ENCODE measurements at regions not wholly inside any gene's neighbourhood (a gene's known extent, or its start where the extent isn't known, plus 50 kb on each side); places are given as distances from the start of the nearest gene placed in this dataset.

DNA sequence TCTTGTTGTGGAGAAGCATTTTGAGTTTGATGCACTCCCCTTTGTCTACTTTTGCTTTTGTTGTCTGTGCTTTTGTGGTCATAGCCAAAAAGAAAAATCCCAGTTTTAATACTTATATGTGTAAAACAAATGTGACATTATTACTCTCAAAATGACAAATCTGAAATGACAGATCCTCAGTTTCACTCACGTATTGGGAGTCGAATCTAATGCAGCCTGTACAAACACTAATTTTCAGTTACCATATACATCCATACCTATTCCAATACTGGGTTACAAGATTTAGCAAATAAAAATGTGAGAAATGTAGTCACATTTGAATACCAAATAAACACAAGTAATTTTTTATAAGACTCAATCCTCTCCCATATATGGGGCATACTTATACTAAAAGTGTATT is 148.2 kb upstream of the ZNF516 start:
- H3K9me3 ChIP-seq, result no peaks in the 10 kb centered on the region
- no peaks in the 10 kb centered on the region for H3K4me1 ChIP-seq
- TF ChIP-seq, protein P1, sequence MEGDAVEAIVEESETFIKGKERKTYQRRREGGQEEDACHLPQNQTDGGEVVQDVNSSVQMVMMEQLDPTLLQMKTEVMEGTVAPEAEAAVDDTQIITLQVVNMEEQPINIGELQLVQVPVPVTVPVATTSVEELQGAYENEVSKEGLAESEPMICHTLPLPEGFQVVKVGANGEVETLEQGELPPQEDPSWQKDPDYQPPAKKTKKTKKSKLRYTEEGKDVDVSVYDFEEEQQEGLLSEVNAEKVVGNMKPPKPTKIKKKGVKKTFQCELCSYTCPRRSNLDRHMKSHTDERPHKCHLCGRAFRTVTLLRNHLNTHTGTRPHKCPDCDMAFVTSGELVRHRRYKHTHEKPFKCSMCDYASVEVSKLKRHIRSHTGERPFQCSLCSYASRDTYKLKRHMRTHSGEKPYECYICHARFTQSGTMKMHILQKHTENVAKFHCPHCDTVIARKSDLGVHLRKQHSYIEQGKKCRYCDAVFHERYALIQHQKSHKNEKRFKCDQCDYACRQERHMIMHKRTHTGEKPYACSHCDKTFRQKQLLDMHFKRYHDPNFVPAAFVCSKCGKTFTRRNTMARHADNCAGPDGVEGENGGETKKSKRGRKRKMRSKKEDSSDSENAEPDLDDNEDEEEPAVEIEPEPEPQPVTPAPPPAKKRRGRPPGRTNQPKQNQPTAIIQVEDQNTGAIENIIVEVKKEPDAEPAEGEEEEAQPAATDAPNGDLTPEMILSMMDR (IDR thresholded peaks at IDR 0.05), result no peak
- TF ChIP-seq EP300 (IDR thresholded peaks at IDR 0.05; ENCODE audit: low read depth), result no peak
- TF ChIP-seq POLR2A (IDR thresholded peaks at IDR 0.05), result no peak
- TF ChIP-seq POLR2AphosphoS5 (IDR thresholded peaks at IDR 0.05), result no peak
- H3K27ac ChIP-seq, result no peak overlapping the region
- intact Hi-C loops (cut with DNase I; ENCODE audit: low total_unique reads) (no loop called here), in situ Hi-C loops (cut with MboI; ENCODE audit: low pct_ligation_motif_present in 1 of 4, low pct_unique_long_range_greater_than_20kb in 1 of 4, low sequenced_read_pairs in 3 of 4) (no loop called here)
- WGBS, 2 donors (ENCODE audit: low coverage in 1 of 2), result 84 to 86% methylated on average over 2 of the region's 2 CpGs
- no peak for DNase-seq
- no peaks in the 10 kb centered on the region for H3K27me3 ChIP-seq
- H3K36me3 ChIP-seq, result no peaks in the 10 kb centered on the region
- H3K4me3 ChIP-seq, result no peak overlapping the region

DNA sequence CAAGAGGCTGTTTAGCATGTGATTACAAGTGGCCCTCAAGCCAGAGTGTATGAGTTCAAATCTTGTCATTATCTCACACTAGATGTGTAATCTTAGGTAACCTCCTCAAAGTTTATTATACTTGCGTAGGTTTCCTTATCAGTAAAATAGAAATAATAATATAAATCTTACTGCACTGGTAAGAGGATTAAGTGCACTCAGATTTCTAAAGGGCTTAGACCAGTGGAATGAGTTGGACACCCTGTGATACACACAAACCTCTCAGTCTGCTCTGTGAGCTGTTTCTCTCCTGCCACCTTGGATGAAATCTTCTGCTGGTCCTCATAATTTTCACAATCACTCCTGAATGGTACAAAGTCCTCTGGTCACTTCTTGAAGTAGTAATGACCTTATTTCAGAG is 145.4 kb upstream of the ZNF516 start:
- in situ Hi-C loops (cut with MboI; ENCODE audit: low pct_ligation_motif_present in 1 of 4, low pct_unique_long_range_greater_than_20kb in 1 of 4, low sequenced_read_pairs in 3 of 4), result no loop called here
- H3K9me3 ChIP-seq, result no peaks in the 10 kb centered on the region
- intact Hi-C loops (cut with DNase I; ENCODE audit: low total_unique reads), result no loop called here
- no peaks in the 10 kb centered on the region for H3K4me1 ChIP-seq
- no peak overlapping the region for H3K27ac ChIP-seq
- no peak for DNase-seq
- H3K27me3 ChIP-seq, result no peaks in the 10 kb centered on the region
- H3K4me3 ChIP-seq, result no peak overlapping the region
- WGBS, 2 donors (ENCODE audit: low coverage in 1 of 2), result 50 to 61% methylated on average over 1 of the region's 1 CpG
- no peaks in the 10 kb centered on the region for H3K36me3 ChIP-seq
- TF ChIP-seq POLR2AphosphoS5 (IDR thresholded peaks at IDR 0.05), result no peak
- no peak for TF ChIP-seq EP300 (IDR thresholded peaks at IDR 0.05; ENCODE audit: low read depth)
- no peak for TF ChIP-seq POLR2A (IDR thresholded peaks at IDR 0.05)
- TF ChIP-seq, protein P1 (IDR thresholded peaks at IDR 0.05), result no peak

DNA sequence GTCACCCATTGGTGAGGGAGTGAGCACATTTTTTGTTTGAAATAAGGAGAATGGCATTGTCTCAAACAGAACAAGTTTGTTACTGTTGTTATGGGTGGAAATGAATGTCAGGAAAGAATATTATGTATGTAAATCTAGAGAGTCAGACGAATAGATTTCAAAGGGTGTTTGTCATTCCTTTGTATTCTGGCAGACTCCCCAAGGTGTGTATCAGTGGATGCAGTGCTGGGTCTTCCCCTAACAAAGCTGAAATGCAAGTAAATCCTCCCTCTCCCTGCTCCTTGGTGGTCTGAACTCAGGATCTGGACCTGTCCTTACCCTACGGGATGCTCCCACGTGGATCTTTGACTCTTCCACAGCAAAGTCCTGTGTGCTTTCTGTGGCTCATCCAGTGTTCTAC is 139.5 kb upstream of the ZNF516 start:
- no peak for DNase-seq
- H3K27me3 ChIP-seq, result no peaks in the 10 kb centered on the region
- H3K4me3 ChIP-seq, result no peak overlapping the region
- intact Hi-C loops (cut with DNase I; ENCODE audit: low total_unique reads), result no loop called here
- in situ Hi-C loops (cut with MboI; ENCODE audit: low pct_ligation_motif_present in 1 of 4, low pct_unique_long_range_greater_than_20kb in 1 of 4, low sequenced_read_pairs in 3 of 4), result no loop called here
- H3K27ac ChIP-seq, result no peak overlapping the region
- 31 to 35% methylated on average over 3 of the region's 3 CpGs for WGBS, 2 donors (ENCODE audit: low coverage in 1 of 2)
- no peaks in the 10 kb centered on the region for H3K4me1 ChIP-seq
- H3K9me3 ChIP-seq, result no peaks in the 10 kb centered on the region
- H3K36me3 ChIP-seq, result no peaks in the 10 kb centered on the region
- TF ChIP-seq, protein P1 (IDR thresholded peaks at IDR 0.05), result no peak

DNA sequence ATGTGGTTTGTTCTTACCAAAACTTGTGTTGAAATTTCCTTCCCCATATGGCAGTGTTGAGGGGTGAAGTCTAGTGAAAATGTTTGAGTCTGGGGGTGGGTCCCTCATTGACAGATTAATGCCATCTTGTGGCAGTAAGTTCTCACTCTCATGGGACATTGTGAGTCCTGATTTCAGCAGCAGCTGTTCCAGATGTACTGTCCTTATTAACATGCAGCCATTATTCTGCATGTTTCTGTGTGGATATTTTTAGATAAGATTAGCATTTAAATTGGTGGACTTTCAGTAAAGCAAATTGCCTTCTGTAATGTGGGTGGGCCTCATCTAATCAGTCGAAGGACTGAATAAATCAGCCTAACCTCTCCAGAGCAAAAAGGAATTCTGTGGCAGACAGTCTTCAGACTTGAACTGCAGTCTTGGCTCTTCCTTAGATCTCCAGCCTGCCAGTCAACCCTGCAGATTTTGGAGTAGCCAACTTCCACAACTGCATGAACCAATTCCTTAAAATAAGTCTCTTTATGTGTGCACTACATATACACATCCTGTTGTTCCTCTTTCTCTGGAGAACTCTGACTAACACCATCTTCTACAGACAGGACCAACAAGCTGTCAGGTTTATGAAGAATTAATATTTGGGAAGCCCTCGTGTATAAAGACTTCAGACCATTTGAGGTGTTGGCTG is 138.7 kb upstream of the ZNF516 start:
- Histone ChIP-seq H3K27me3 (no peaks in the 10 kb centered on the region), H3K4me1 (no peaks in the 10 kb centered on the region), H3K27ac (no peak overlapping the region), H3K36me3 (no peaks in the 10 kb centered on the region), H3K9me3 (no peaks in the 10 kb centered on the region), H3K4me3 (no peak overlapping the region)
- in situ Hi-C loops (cut with MboI; ENCODE audit: low pct_ligation_motif_present in 1 of 4, low pct_unique_long_range_greater_than_20kb in 1 of 4, low sequenced_read_pairs in 3 of 4), result no loop called here
- WGBS, 2 donors (ENCODE audit: low coverage in 1 of 2), result 46 to 66% methylated on average over 1 to 2 of the region's 2 CpGs
- intact Hi-C loops (cut with DNase I; ENCODE audit: low total_unique reads), result no loop called here
- no peak for TF ChIP-seq EP300 (IDR thresholded peaks at IDR 0.05; ENCODE audit: low read depth)
- no peak for TF ChIP-seq POLR2A (IDR thresholded peaks at IDR 0.05)
- TF ChIP-seq, protein P1 (IDR thresholded peaks at IDR 0.05), result no peak
- no peak for TF ChIP-seq POLR2AphosphoS5 (IDR thresholded peaks at IDR 0.05)
- no peak for DNase-seq

All from transverse colon (tissue), 4 donors.